ENCODE measurements at regions not wholly inside any gene's neighbourhood (a gene's known extent, or its start where the extent isn't known, plus 50 kb on each side); places are given as distances from the start of the nearest gene placed in this dataset.
"Not testable (repeated sequence)": the region's sequence is repeated elsewhere in the genome, so short reads cannot be mapped to it uniquely, and the experiment has no call there.

DNA sequence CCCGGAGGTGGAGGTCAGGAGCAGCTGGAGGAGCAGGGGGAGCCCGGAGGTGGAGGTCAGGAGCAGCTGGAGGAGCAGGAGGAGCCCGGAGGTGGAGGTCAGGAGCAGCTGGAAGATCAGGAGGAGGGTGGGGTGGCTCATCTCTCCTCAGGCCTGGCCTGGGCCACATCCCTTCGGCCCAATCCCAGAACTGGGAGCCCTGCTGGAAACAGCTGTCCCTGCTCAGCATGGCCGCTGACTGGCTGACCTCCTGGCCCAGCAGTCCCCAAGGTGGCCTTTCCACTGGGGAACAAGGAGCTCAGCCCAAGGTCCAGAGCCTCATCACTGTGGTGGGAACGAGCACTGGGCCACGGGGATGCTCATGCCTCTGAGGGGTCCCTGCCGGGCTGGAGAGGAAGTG, 66.6 kb upstream of the LAPTM4A start:
- Mint-ChIP-seq H3K27ac (no peak overlapping the region), H3K9me3 (no peaks in the 10 kb centered on the region), H3K36me3 (no peaks in the 10 kb centered on the region), H3K4me1 (no peaks in the 10 kb centered on the region), H3K27me3 (peaks cover 2 to 4% of the 10 kb centered on the region in 2 donors), H3K4me3 (no peak overlapping the region)
- Histone ChIP-seq H3K27ac (ENCODE audit: low read depth, low read length) (no peak overlapping the region), H3K4me1 (ENCODE audit: insufficient read depth, low read length) (no peaks in the 10 kb centered on the region), H3K4me3 (ENCODE audit: low read length) (no peak overlapping the region), H3K9me3 (ENCODE audit: low read length) (no peaks in the 10 kb centered on the region), H3K36me3 (ENCODE audit: insufficient read depth, low read length) (no peaks in the 10 kb centered on the region), H3K27me3 (ENCODE audit: insufficient read depth, low read length, poor library complexity, severe bottlenecking) (no peaks in the 10 kb centered on the region)
- ChIA-PET POLR2A (no interaction called here), CTCF (no interaction called here)
- DNase-seq = no peak

GRCh38 chr2:20115902-20116301, 64.5 kb upstream of the LAPTM4A start:
- no peak for DNase-seq
- H3K4me3 Mint-ChIP-seq = no peak overlapping the region
- Histone ChIP-seq H3K4me3 (ENCODE audit: low read length) (no peak overlapping the region), H3K36me3 (ENCODE audit: insufficient read depth, low read length) (no peaks in the 10 kb centered on the region), H3K4me1 (ENCODE audit: insufficient read depth, low read length) (no peaks in the 10 kb centered on the region), H3K9me3 (ENCODE audit: low read length) (no peaks in the 10 kb centered on the region), H3K27me3 (ENCODE audit: insufficient read depth, low read length, poor library complexity, severe bottlenecking) (no peaks in the 10 kb centered on the region), H3K27ac (ENCODE audit: low read depth, low read length) (no peak overlapping the region)
- CTCF ChIA-PET = no interaction called here
- H3K27ac Mint-ChIP-seq = no peak overlapping the region
- no peaks in the 10 kb centered on the region for H3K4me1 Mint-ChIP-seq
- peaks cover 0 to 1% (median 0%) of the 10 kb centered on the region in 5 donors for H3K9me3 Mint-ChIP-seq
- POLR2A ChIA-PET = no interaction called here
- H3K27me3 Mint-ChIP-seq = peaks cover 2 to 6% of the 10 kb centered on the region in 2 donors
- no peaks in the 10 kb centered on the region for H3K36me3 Mint-ChIP-seq

DNA sequence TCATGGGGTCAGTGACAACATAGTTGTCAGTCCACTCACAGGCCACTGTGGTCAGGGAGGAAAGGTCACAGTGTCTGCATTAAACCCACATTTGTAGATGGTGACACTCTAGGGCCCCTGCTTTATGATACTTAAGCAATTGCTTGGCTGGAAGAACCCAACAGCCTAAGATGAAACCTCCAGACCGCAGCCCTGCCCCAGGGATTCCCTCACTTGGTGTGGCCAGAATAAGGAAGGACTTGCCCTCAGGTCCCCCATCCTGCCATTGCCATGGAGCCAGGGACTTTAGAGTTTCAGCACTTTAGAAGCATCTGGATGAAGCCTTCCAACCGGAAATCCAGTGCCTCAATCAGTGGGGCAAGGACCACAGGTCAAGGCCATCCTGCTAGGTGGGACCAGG, 63.9 kb upstream of the LAPTM4A start:
- no peak overlapping the region for H3K27ac Mint-ChIP-seq
- no peaks in the 10 kb centered on the region for H3K36me3 ChIP-seq (ENCODE audit: insufficient read depth, low read length)
- H3K9me3 Mint-ChIP-seq = peaks cover 0 to 6% (median under 1%) of the 10 kb centered on the region in 5 donors
- H3K4me3 ChIP-seq (ENCODE audit: low read length) = no peak overlapping the region
- no peaks in the 10 kb centered on the region for H3K36me3 Mint-ChIP-seq
- no peak overlapping the region for H3K4me3 Mint-ChIP-seq
- no peaks in the 10 kb centered on the region for H3K4me1 Mint-ChIP-seq
- no peaks in the 10 kb centered on the region for H3K9me3 ChIP-seq (ENCODE audit: low read length)
- no peak overlapping the region for H3K27ac ChIP-seq (ENCODE audit: low read depth, low read length)
- peaks cover 2 to 12% of the 10 kb centered on the region in 2 donors for H3K27me3 Mint-ChIP-seq
- no peak for DNase-seq
- POLR2A ChIA-PET = no interaction called here
- no peaks in the 10 kb centered on the region for H3K4me1 ChIP-seq (ENCODE audit: insufficient read depth, low read length)
- CTCF ChIA-PET = interaction anchor here (1.1 kb wide), 1 partner anchor 9 kb away, joined by 4 read pairs; no protein-coding TSS in a partner anchor
- no peaks in the 10 kb centered on the region for H3K27me3 ChIP-seq (ENCODE audit: insufficient read depth, low read length, poor library complexity, severe bottlenecking)

DNA sequence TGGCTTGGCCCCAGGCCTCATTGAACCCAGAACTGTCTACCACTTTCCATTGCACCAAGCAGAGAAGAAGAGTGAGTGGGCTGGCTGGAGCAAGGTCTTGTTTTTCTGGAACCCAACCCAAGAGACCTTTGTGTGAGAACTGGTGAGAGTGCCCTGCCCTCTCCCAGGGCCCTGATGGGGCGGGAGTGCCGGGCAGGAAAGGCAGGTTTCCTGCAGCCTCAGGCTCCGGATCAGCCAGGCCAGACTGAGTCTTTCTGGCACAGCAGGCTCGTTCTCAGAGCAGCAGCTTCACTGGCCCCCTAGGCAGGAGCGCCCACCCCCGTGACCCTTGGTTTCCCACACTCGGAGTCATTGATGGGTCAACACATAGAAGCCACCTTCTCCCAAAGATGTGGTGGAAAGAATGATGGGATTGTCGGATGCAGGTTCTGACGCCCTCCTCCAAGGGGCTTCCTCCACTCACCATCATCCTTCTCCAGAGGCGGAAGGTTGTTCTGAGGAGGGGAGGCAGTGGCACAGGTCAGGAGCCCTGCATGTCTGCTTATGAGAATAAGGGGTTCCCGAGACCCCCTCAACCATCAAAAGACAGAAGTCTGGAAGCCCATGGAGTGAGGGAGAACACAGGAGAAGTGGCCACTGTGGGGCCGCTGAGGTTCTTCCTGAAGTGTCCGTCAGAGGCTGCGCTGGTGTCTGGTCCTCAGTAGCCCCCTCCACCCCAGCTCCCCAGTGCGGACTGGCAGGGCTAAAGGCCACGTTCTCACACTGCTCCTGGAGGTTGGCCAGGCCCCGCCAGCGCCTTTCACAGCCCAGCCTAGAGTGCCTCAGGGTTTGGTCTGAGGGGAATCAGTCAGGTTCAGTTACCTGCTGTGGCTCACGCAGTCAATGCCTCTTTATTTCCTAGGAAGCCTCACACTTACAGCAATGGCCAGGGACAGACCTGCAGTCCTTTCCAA, 62.8 kb upstream of the LAPTM4A start:
- H3K27me3 Mint-ChIP-seq = peaks cover 4 to 12% of the 10 kb centered on the region in 2 donors
- ChIA-PET CTCF (interaction anchor here (1.1 kb wide), 1 partner anchor 8 kb away, joined by 4 read pairs; no protein-coding TSS in a partner anchor), POLR2A (no interaction called here)
- DNase-seq = no peak
- Histone ChIP-seq H3K9me3 (ENCODE audit: low read length) (no peaks in the 10 kb centered on the region), H3K4me1 (ENCODE audit: insufficient read depth, low read length) (no peaks in the 10 kb centered on the region), H3K27ac (ENCODE audit: low read depth, low read length) (no peak overlapping the region), H3K36me3 (ENCODE audit: insufficient read depth, low read length) (no peaks in the 10 kb centered on the region), H3K27me3 (ENCODE audit: insufficient read depth, low read length, poor library complexity, severe bottlenecking) (no peaks in the 10 kb centered on the region), H3K4me3 (ENCODE audit: low read length) (no peak overlapping the region)
- no peaks in the 10 kb centered on the region for H3K36me3 Mint-ChIP-seq
- no peak overlapping the region for H3K4me3 Mint-ChIP-seq
- H3K4me1 Mint-ChIP-seq = no peaks in the 10 kb centered on the region
- H3K27ac Mint-ChIP-seq = no peak overlapping the region
- peaks cover 0 to 6% (median 1%) of the 10 kb centered on the region in 5 donors for H3K9me3 Mint-ChIP-seq

GRCh38 chr2:20113004-20113796, 61.8 kb upstream of the LAPTM4A start:
- H3K4me1 Mint-ChIP-seq = no peaks in the 10 kb centered on the region
- Histone ChIP-seq H3K36me3 (ENCODE audit: insufficient read depth, low read length) (no peaks in the 10 kb centered on the region), H3K4me3 (ENCODE audit: low read length) (no peak overlapping the region), H3K9me3 (ENCODE audit: low read length) (no peaks in the 10 kb centered on the region), H3K4me1 (ENCODE audit: insufficient read depth, low read length) (no peaks in the 10 kb centered on the region), H3K27ac (ENCODE audit: low read depth, low read length) (no peak overlapping the region), H3K27me3 (ENCODE audit: insufficient read depth, low read length, poor library complexity, severe bottlenecking) (no peaks in the 10 kb centered on the region)
- peaks cover 0 to 6% (median 1%) of the 10 kb centered on the region in 5 donors for H3K9me3 Mint-ChIP-seq
- H3K4me3 Mint-ChIP-seq = no peak overlapping the region
- H3K27me3 Mint-ChIP-seq = peaks cover 3 to 14% of the 10 kb centered on the region in 2 donors
- ChIA-PET POLR2A (no interaction called here), CTCF (no interaction called here)
- DNase-seq = no peak
- H3K36me3 Mint-ChIP-seq = no peaks in the 10 kb centered on the region
- no peak overlapping the region for H3K27ac Mint-ChIP-seq

DNA sequence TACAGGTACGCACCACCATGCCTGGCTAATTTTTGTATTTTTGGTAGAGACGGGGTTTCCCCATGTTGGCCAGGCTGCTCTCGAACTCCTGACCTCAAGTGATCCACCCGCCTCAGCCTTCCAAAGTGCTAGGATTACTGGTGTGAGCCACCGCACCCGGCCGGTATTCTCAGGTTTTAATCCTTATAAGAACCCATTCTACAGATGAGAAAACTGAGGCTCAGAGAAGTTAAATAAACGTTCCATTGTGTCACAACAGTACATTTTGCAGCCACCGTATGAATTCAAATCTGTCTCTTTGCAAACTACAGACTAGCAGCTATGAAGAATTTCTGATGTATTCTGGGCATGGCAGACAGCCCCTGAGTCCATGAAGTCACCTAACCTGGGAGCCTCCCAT, 60.9 kb upstream of the LAPTM4A start:
- H3K27ac Mint-ChIP-seq, CTCF ChIA-PET: not testable (repeated sequence)

DNA sequence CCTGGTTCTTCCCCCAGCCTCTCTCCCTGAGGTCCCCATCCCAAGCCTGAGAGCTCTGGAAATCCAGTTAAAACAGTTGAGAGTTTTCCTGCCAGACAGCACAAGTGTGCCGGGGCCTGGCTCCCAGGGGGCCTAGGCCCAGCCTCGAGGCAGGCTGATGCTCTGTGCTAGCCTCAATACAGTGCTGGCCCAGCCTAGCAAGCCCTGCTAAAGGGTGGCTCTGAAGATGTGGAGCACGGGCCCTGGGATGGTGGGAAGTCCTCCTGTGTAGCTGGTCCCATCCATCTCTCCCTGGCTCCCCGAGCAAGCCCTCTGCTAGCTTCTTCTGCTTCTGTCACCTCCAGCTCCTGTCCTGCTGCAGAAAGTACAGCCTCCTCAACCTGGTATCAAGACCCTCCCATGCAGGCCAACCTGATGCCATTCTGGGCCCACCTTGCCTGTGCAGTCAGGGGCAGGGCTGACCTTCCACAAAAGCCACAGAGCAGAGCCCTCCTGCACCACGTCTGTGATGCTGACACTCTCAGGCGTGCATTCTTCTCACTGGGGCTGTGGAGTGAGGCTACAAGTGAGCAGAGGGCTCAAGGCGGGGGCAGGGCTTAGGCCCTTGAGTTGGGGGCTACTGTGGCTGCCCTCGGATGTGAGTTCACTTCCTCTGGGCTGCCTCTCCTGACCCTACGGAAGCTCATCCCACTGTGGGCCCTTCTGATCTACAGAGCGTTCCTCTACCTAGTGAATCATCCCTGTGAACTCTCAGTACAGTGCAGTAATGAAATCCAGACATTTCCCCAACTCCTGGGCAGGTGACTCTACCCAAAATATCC, 60.1 kb upstream of the LAPTM4A start:
- no peak for DNase-seq
- H3K27ac ChIP-seq (ENCODE audit: low read depth, low read length) = no peak overlapping the region
- Mint-ChIP-seq H3K27me3 (peaks cover 7 to 26% of the 10 kb centered on the region in 2 donors), H3K36me3 (no peaks in the 10 kb centered on the region), H3K4me3 (no peak overlapping the region), H3K4me1 (peaks cover 0 to 3% (median 0%) of the 10 kb centered on the region in 3 donors), H3K9me3 (peaks cover 0 to 6% (median 1%) of the 10 kb centered on the region in 5 donors), H3K27ac (no peak overlapping the region)
- H3K4me1 ChIP-seq (ENCODE audit: insufficient read depth, low read length) = no peaks in the 10 kb centered on the region
- H3K36me3 ChIP-seq (ENCODE audit: insufficient read depth, low read length) = no peaks in the 10 kb centered on the region
- H3K9me3 ChIP-seq (ENCODE audit: low read length) = no peaks in the 10 kb centered on the region
- H3K4me3 ChIP-seq (ENCODE audit: low read length) = no peak overlapping the region
- H3K27me3 ChIP-seq (ENCODE audit: insufficient read depth, low read length, poor library complexity, severe bottlenecking) = no peaks in the 10 kb centered on the region
- POLR2A ChIA-PET = no interaction called here
- CTCF ChIA-PET = no interaction called here

More for the DNA sequence above, 60.9 kb upstream of the LAPTM4A start:
- H3K9me3 ChIP-seq (ENCODE audit: low read length); H3K4me3 ChIP-seq (ENCODE audit: low read length); H3K36me3 ChIP-seq (ENCODE audit: insufficient read depth, low read length); H3K4me1 ChIP-seq (ENCODE audit: insufficient read depth, low read length); H3K27me3 ChIP-seq (ENCODE audit: insufficient read depth, low read length, poor library complexity, severe bottlenecking); H3K9me3 Mint-ChIP-seq; DNase-seq; H3K36me3 Mint-ChIP-seq; H3K4me3 Mint-ChIP-seq; POLR2A ChIA-PET; H3K4me1 Mint-ChIP-seq; H3K27ac ChIP-seq (ENCODE audit: low read depth, low read length): not testable (repeated sequence)
- peaks cover 7 to 21% of the 10 kb centered on the region in 2 donors for H3K27me3 Mint-ChIP-seq

Measured in CD8-positive, alpha-beta memory T cell (primary cell).